Kidney (tissue), 13 donors: ENCODE measurements at regions not wholly inside any gene's neighbourhood (a gene's known extent, or its start where the extent isn't known, plus 50 kb on each side); places are given as distances from the start of the nearest gene placed in this dataset.

Experiments used
- DNase-seq, 5 donors: peaks; one replicate each; pipeline ENCODE4 v3.0.0-alpha.2; 2013 to 2020
- FAIRE-seq: peaks from 2 replicates; lab custom pipeline; 2012; peaks lifted over from hg19 to GRCh38; lab: Jason Lieb, UNC
- H3K27ac ChIP-seq, 2 donors: one replicate each; pipeline ENCODE4 v1.7.0; 2013; ENCODE audit warnings: low read depth in 2 of 2, low read length in 2 of 2, inconsistent platforms in 1 of 2
- H3K27me3 ChIP-seq: one replicate; pipeline ENCODE4 v1.7.1; 2013; ENCODE audit warnings: low read length, inconsistent platforms; ENCODE audit not compliant: control insufficient read depth, insufficient read depth
- H3K36me3 ChIP-seq, 3 donors: one replicate each; pipeline versions ENCODE4 v1.7.0 to v1.7.1; 2013; ENCODE audit warnings: low read length in 3 of 3, control low read depth in 1 of 3, inconsistent platforms in 1 of 3; ENCODE audit not compliant: insufficient read depth in 3 of 3, control insufficient read depth in 2 of 3
- H3K4me1 ChIP-seq, 3 donors: one replicate each; pipeline versions ENCODE4 v1.7.0 to v1.7.1; 2013; ENCODE audit warnings: low read length in 3 of 3, inconsistent platforms in 1 of 3, low read depth in 1 of 3; ENCODE audit not compliant: control insufficient read depth in 2 of 3, insufficient read depth in 2 of 3
- H3K4me3 ChIP-seq, 3 donors: one replicate each; pipeline versions ENCODE4 v1.7.0 to v1.8.1; 2013; ENCODE audit warnings: low read length in 3 of 3, control low read depth in 1 of 3, inconsistent platforms in 1 of 3
- H3K9ac ChIP-seq, 3 donors: one replicate each; pipeline versions ENCODE4 v1.7.0 to v1.7.1; 2013; ENCODE audit warnings: low read length in 3 of 3, control low read depth in 1 of 3, inconsistent platforms in 1 of 3
- H3K9me3 ChIP-seq, 3 donors: one replicate each; pipeline versions ENCODE4 v1.7.0 to v1.7.1; 2013; ENCODE audit warnings: low read length in 3 of 3, control low read depth in 1 of 3, inconsistent platforms in 1 of 3; ENCODE audit not compliant: control insufficient read depth in 2 of 3, insufficient read depth in 1 of 3
- CTCF ChIP-seq: IDR thresholded peaks from 3 replicates; pipeline ENCODE4 v1.5.1; 2012; ENCODE audit warnings: mild to moderate bottlenecking, moderate library complexity, borderline replicate concordance; ENCODE audit not compliant: insufficient read depth; ENCODE audit errors: extremely low read depth
- intact Hi-C: fragments of 100-400 bp; cut with DNase I; formaldehyde crosslinking; loops from one replicate; pipeline ENCODE4 v1.11.1; 2022
- donor health status: control.
- donor health status: control.
- donor health status: control.
- donor health status: control.
- donor health status: control.
- donor health status: DM: yes; HTN: yes; CAD: no.
- donor health status: Normal renal cell carcinoma (clear cell type).

DNA sequence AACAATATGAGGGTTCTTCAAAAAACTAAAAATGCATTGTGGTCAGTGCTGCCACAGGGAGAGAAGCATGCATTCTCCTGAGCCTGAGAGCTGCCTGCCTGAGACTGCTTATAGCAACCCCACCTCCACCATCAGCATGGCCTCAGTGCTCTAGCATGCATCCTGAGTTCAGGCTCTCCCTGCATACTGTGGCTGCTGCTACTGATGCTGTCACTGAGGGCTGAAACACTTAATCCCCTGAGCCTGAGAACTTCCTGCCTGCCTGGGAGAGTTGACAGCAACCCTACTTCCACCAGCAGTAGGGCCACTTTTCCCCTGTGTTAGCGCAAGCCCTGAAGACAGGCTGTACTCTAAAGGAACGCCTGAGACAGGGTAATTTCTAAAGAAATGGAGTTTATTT is 206.0 kb downstream of the FBXO4 start:
- Histone ChIP-seq H3K4me1 (no peaks in the 10 kb centered on the region), H3K9me3 (no peaks in the 10 kb centered on the region), H3K9ac (no peak overlapping the region), H3K27me3 (no peaks in the 10 kb centered on the region), H3K36me3 (no peaks in the 10 kb centered on the region), H3K4me3 (no peak overlapping the region), H3K27ac (no peak overlapping the region)
- no peak for TF ChIP-seq CTCF
- intact Hi-C loops = no loop called here
- DNase-seq = no peak
- FAIRE-seq = no peak

DNA sequence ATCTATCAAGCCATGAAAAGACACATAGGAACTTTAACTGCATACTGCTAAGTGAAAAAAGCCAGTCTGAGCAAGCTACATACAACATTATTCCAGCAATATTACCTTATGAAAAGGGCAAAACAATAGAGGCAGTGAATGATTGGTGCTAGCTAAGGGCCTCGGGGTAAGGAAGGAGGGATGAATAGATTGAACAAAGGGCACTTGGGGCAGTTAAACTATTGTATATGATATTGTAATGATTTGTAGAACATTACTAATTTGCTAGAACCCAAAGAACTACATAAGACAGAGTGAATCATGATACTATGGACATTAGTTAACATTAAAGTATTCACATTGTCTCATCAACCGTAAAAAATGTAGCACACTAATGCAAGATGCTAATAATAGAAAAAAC is 218.3 kb downstream of the FBXO4 start:
- Histone ChIP-seq H3K27ac (no peak overlapping the region), H3K9me3 (peaks cover 0 to 1% (median 0%) of the 10 kb centered on the region in 3 donors), H3K36me3 (no peaks in the 10 kb centered on the region), H3K9ac (no peak overlapping the region), H3K4me3 (no peak overlapping the region), H3K27me3 (no peaks in the 10 kb centered on the region), H3K4me1 (no peaks in the 10 kb centered on the region)
- intact Hi-C loops = no loop called here
- no peak for TF ChIP-seq CTCF
- no peak for DNase-seq
- no peak for FAIRE-seq

DNA sequence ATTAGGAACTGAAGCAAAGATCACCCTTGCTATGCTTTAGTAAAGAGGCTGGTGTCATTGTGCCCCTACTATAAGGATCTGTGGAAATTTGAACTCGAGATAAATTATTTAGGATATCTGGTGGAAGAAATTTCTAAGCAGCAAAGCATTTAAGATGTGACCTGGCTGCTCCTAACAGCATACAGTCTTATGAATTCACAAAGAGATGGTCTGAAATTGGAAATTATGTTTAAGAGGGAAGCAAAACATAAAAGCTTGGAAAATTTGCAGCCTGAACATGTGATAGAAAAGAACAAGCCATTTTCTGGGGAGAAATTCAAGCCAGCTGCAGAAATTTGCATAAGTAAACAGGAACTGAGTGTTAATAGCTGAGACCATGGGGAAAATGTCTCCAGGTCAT is 223.7 kb downstream of the FBXO4 start:
- intact Hi-C loops = no loop called here
- no peak for FAIRE-seq
- no peak for DNase-seq

More for the DNA sequence above, 223.7 kb downstream of the FBXO4 start:
- no peak for TF ChIP-seq CTCF
- H3K4me3 ChIP-seq = no peak overlapping the region
- no peaks in the 10 kb centered on the region for H3K4me1 ChIP-seq
- no peak overlapping the region for H3K27ac ChIP-seq
- peaks cover 0 to 18% (median 0%) of the 10 kb centered on the region in 3 donors for H3K9me3 ChIP-seq
- no peaks in the 10 kb centered on the region for H3K27me3 ChIP-seq
- H3K36me3 ChIP-seq = no peaks in the 10 kb centered on the region
- no peak overlapping the region for H3K9ac ChIP-seq
